GM21515 (cell line): ENCODE measurements at regions not wholly inside any gene's neighbourhood (a gene's known extent, or its start where the extent isn't known, plus 50 kb on each side); places are given as distances from the start of the nearest gene placed in this dataset.

Experiments used
- ATAC-seq: cut with Tn5 transposase; IDR thresholded peaks from one replicate; pipeline ENCODE4 v1.9.1; 2021; ENCODE audit not compliant: unreplicated experiment

GRCh38 chr6:164502833-164503232 is 806.6 kb downstream of the C6orf118 start:
- ATAC-seq, result no peak

- no peak for ATAC-seq
These were observed 813.4 kb downstream of the C6orf118 start for GRCh38 chr6:164495882-164496495.

- ATAC-seq, result no peak
These were observed 831.0 kb downstream of the C6orf118 start for GRCh38 chr6:164478426-164478825.

GRCh38 chr6:164477790-164478189 is 831.6 kb downstream of the C6orf118 start:
- ATAC-seq, result no peak

- no peak for ATAC-seq
These were observed 832.3 kb downstream of the C6orf118 start for GRCh38 chr6:164477101-164477500.

GRCh38 chr6:164469276-164469949 is 840.0 kb downstream of the C6orf118 start:
- ATAC-seq, result no peak

- ATAC-seq, result no peak
These were observed 853.6 kb downstream of the C6orf118 start for GRCh38 chr6:164455835-164456234.

GRCh38 chr6:164453835-164454234 is 855.6 kb downstream of the C6orf118 start:
- no peak for ATAC-seq

- ATAC-seq, result no peak
These were observed 866.8 kb downstream of the C6orf118 start for GRCh38 chr6:164442572-164442971.

GRCh38 chr6:164439331-164439730 is 870.1 kb downstream of the C6orf118 start:
- no peak for ATAC-seq

GRCh38 chr6:164436976-164437375 is 872.4 kb downstream of the C6orf118 start:
- ATAC-seq, result no peak

- no peak for ATAC-seq
These were observed 881.5 kb downstream of the C6orf118 start for GRCh38 chr6:164427728-164428402.

- no peak for ATAC-seq
These were observed 884.9 kb downstream of the C6orf118 start for GRCh38 chr6:164424489-164424888.

GRCh38 chr6:164419099-164419498 is 890.3 kb downstream of the C6orf118 start:
- ATAC-seq, result no peak

- no peak for ATAC-seq
These were observed 891.2 kb downstream of the C6orf118 start for GRCh38 chr6:164418262-164418588.

GRCh38 chr6:164417537-164418261 is 891.7 kb downstream of the C6orf118 start:
- no peak for ATAC-seq

- no peak for ATAC-seq
These were observed 893.4 kb downstream of the C6orf118 start for GRCh38 chr6:164415832-164416563.

GRCh38 chr6:164414695-164415094 is 894.7 kb downstream of the C6orf118 start:
- no peak for ATAC-seq

- ATAC-seq, result no peak
These were observed 896.8 kb downstream of the C6orf118 start for GRCh38 chr6:164412566-164412965.

- no peak for ATAC-seq
These were observed 899.4 kb downstream of the C6orf118 start for GRCh38 chr6:164410017-164410416.
